ENCODE measurements at regions not wholly inside any gene's neighbourhood (a gene's known extent, or its start where the extent isn't known, plus 50 kb on each side); places are given as distances from the start of the nearest gene placed in this dataset.

DNA sequence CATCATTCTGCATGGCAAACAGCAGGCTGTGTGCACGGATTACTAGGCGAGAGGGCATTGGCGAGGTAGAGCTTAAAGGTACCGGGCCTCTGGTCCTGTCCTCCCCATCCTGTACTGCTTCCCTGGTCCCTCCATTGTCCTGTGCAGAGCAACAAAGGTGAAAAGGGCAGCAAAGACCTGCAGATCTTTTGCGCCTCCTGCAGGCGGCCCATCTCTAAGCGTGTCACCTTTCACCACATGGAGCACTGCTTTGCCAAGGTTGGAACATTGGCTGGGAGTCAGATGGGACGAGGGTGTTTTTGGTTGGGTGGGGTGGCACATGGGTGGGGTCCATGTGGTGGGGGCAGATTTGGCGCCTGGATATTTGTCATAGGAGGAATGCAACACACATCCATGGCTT is 64.7 kb upstream of the UXT start:
- TF ChIP-seq POLR2AphosphoS5 (IDR thresholded peaks at IDR 0.05; ENCODE audit: low read depth, low read length), result no peak
- TF ChIP-seq POLR2A (IDR thresholded peaks at IDR 0.05; ENCODE audit: low read depth, low read length), result no peak

All from GM12891 (cell line).